RPMI8226 (cell line): ENCODE measurements at regions not wholly inside any gene's neighbourhood (a gene's known extent, or its start where the extent isn't known, plus 50 kb on each side); places are given as distances from the start of the nearest gene placed in this dataset.

Source experiments
- DNase-seq: peaks from one replicate; pipeline ENCODE4 v3.0.0-alpha.2; 2015

GRCh38 chrX:17919896-17920446, 58.9 kb upstream of the RAI2 start:
- DNase-seq, result no peak

- DNase-seq, result no peak
These were observed 57.0 kb upstream of the RAI2 start for GRCh38 chrX:17917945-17918577.

- DNase-seq, result no peak
These were observed 52.7 kb upstream of the RAI2 start for GRCh38 chrX:17913801-17914200.
